B cell (primary cell): ENCODE measurements at regions not wholly inside any gene's neighbourhood (a gene's known extent, or its start where the extent isn't known, plus 50 kb on each side); places are given as distances from the start of the nearest gene placed in this dataset.

ENCODE experiments used
- ATAC-seq: fragments of 200-7000 bp; cut with Tn5 transposase; one replicate; pipeline ENCODE4 v1.10.0; 2021; ENCODE audit warnings: low read depth, mild to moderate bottlenecking, moderate number of reproducible peaks, moderate library complexity
- CTCF ChIA-PET: fragments of 350-600 bp; sonication (Branson Sonifier 250); formaldehyde crosslinking; loops from one replicate; lab custom pipeline; 2021; ENCODE audit warnings: antibody characterized with exemption, inconsistent platforms; lab: Charles Lee
- POLR2A ChIA-PET: fragments of 350-600 bp; sonication (Branson Sonifier 250); formaldehyde crosslinking; loops from one replicate; lab custom pipeline; 2021; ENCODE audit warnings: antibody characterized with exemption; lab: Charles Lee
- DNase-seq: peaks from one replicate; pipeline ENCODE4 v3.0.0; 2013
- H2AFZ ChIP-seq: 2 replicates; pipeline ENCODE4 v1.6.1; 2012; ENCODE audit warnings: mild to moderate bottlenecking, low read depth, low read length; ENCODE audit not compliant: insufficient read depth, poor library complexity, severe bottlenecking
- H3K27ac ChIP-seq, 2 donors: 1 replicate in 1 of 2; 2 replicates in 1 of 2; pipeline ENCODE4 v1.5.1; 2012 to 2013; ENCODE audit warnings: low read length in 2 of 2, mild to moderate bottlenecking in 2 of 2, moderate library complexity in 1 of 2
- H3K27me3 ChIP-seq, 4 experiments: fragments of 200-600 bp in 1 of 4; sonication (generic) in 1 of 4; replicated peaks in 1 of 4; 1 replicate in 2 of 4; 2 replicates in 2 of 4; pipeline versions ENCODE4 v1.6.1 to v1.7.0; 2013 to 2016; ENCODE audit warnings: low read length in 3 of 4, mild to moderate bottlenecking in 2 of 4, mixed read lengths in 1 of 4, moderate library complexity in 1 of 4; ENCODE audit not compliant: insufficient read depth in 4 of 4, control insufficient read depth in 3 of 4; ENCODE audit errors: control extremely low read depth in 1 of 4
- H3K36me3 ChIP-seq, 2 experiments: replicated peaks in 1 of 2; 1 replicate in 1 of 2; 2 replicates in 1 of 2; pipeline versions ENCODE4 v1.6.1 to v1.7.1; 2013; ENCODE audit warnings: low read length in 1 of 2; ENCODE audit not compliant: insufficient read depth in 2 of 2, control insufficient read depth in 1 of 2; ENCODE audit errors: control extremely low read depth in 1 of 2, extremely low read depth in 1 of 2
- H3K4me1 ChIP-seq, 2 donors: fragments of 200-600 bp in 1 of 2; sonication (generic) in 1 of 2; 1 replicate in 1 of 2; 2 replicates in 1 of 2; pipeline versions ENCODE4 v1.5.1 to v1.6.1; 2013 to 2017; ENCODE audit warnings: low read length in 2 of 2; ENCODE audit not compliant: control insufficient read depth in 2 of 2, insufficient read depth in 2 of 2
- H3K4me2 ChIP-seq: replicated peaks from 2 replicates; pipeline ENCODE3; 2012; ENCODE audit warnings: mild to moderate bottlenecking, low read depth, low read length; ENCODE audit not compliant: poor library complexity, severe bottlenecking
- H3K4me3 ChIP-seq, 5 experiments: fragments of 200-600 bp in 1 of 5; sonication (generic) in 1 of 5; 1 replicate in 3 of 5; 2 replicates in 2 of 5; pipeline versions ENCODE4 v1.5.1 to v1.7.0; 2011 to 2016; ENCODE audit warnings: low read length in 4 of 5, mild to moderate bottlenecking in 4 of 5, low read depth in 2 of 5, control low read depth in 1 of 5, moderate library complexity in 1 of 5; ENCODE audit not compliant: insufficient read depth in 1 of 5; ENCODE audit errors: control extremely low read depth in 1 of 5, extremely low read depth in 1 of 5
- H3K79me2 ChIP-seq: fragments of 200-600 bp; sonication (generic); one replicate; pipeline ENCODE4 v1.6.0; 2016; ENCODE audit warnings: low read length; ENCODE audit not compliant: control insufficient read depth, insufficient read depth
- H3K9ac ChIP-seq: fragments of 200-600 bp; sonication (generic); 2 replicates; pipeline ENCODE4 v1.6.1; 2017; ENCODE audit warnings: mild to moderate bottlenecking, low read length, moderate library complexity
- H3K9me3 ChIP-seq, 3 donors: one replicate each; pipeline versions ENCODE4 v1.6.1 to v1.7.1; 2013; ENCODE audit warnings: low read length in 2 of 3; ENCODE audit not compliant: control insufficient read depth in 2 of 3, insufficient read depth in 1 of 3; ENCODE audit errors: control extremely low read depth in 1 of 3
- H4K20me1 ChIP-seq: 2 replicates; pipeline ENCODE4 v1.6.0; 2012; ENCODE audit warnings: mild to moderate bottlenecking, low read length; ENCODE audit not compliant: insufficient read depth, control insufficient read depth, poor library complexity, severe bottlenecking
- H3K27ac Mint-ChIP-seq: one replicate; pipeline ENCODE4 v1.8.0; 2021; ENCODE audit warnings: mixed read lengths
- H3K27me3 Mint-ChIP-seq: one replicate; pipeline ENCODE4 v1.8.0; 2021; ENCODE audit warnings: mixed read lengths
- H3K4me1 Mint-ChIP-seq: one replicate; pipeline ENCODE4 v1.8.0; 2021; ENCODE audit warnings: mixed read lengths
- H3K4me3 Mint-ChIP-seq: one replicate; pipeline ENCODE4 v1.8.0; 2021; ENCODE audit warnings: mixed read lengths
- H3K9me3 Mint-ChIP-seq: one replicate; pipeline ENCODE4 v1.8.0; 2022; ENCODE audit warnings: mixed read lengths; ENCODE audit not compliant: insufficient read depth
- CTCF ChIP-seq: fragments of 200-600 bp; IDR thresholded peaks from one replicate; pipeline ENCODE4 v1.8.0; 2022; ENCODE audit warnings: antibody characterized with exemption, mild to moderate bottlenecking
- EZH2 ChIP-seq: IDR thresholded peaks from 2 replicates; pipeline ENCODE4 v1.6.1; 2012; ENCODE audit warnings: borderline replicate concordance, low read depth, mild to moderate bottlenecking, moderate library complexity, low read length; ENCODE audit not compliant: insufficient read depth, poor library complexity, severe bottlenecking
- WGBS: methylation state at CpG from one replicate; pipeline ENCODE4 v1.1.5; 2013; ENCODE audit warnings: missing lambda C conversion rate; ENCODE audit not compliant: insufficient coverage; 5-methylcytosine and 5-hydroxymethylcytosine counted together
- intact Hi-C: fragments of 100-400 bp; cut with micrococcal nuclease; formaldehyde crosslinking; loops from one replicate; pipeline ENCODE4 v1.10.0; 2022

- POLR2A ChIA-PET: no interaction called here
- Mint-ChIP-seq H3K4me3 (no peak overlapping the region), H3K4me1 (no peaks in the 10 kb centered on the region), H3K9me3 (peaks cover 5% of the 10 kb centered on the region), H3K27me3 (no peaks in the 10 kb centered on the region), H3K27ac (no peak overlapping the region)
- TF ChIP-seq CTCF (no peak), EZH2 (no peak)
- no peaks in the 10 kb centered on the region for H3K4me1 ChIP-seq
- no peaks in the 10 kb centered on the region for H3K79me2 ChIP-seq
- WGBS: 52% methylated on average over 7 of the region's 8 CpGs
- no peak overlapping the region for H3K9ac ChIP-seq
- intact Hi-C loops: no loop called here
- H3K27ac ChIP-seq: no peak overlapping the region
- H3K9me3 ChIP-seq: peaks cover 0 to 15% (median 0%) of the 10 kb centered on the region in 3 donors
- H3K36me3 ChIP-seq: no peaks in the 10 kb centered on the region
- H3K27me3 ChIP-seq: no peaks in the 10 kb centered on the region
- CTCF ChIA-PET: no interaction called here
- H3K4me2 ChIP-seq: no peak overlapping the region
- no peak overlapping the region for H2AFZ ChIP-seq
- H3K4me3 ChIP-seq: no peak overlapping the region
- ATAC-seq: no peak
- no peaks in the 10 kb centered on the region for H4K20me1 ChIP-seq
- DNase-seq: no peak
These were observed 314.1 kb downstream of the TCERG1L start for GRCh38 chr10:130997267-130998045.

GRCh38 chr10:130998046-130998435 lies 313.5 kb downstream of the TCERG1L start:
- Mint-ChIP-seq H3K4me3 (no peak overlapping the region), H3K9me3 (peaks cover 5% of the 10 kb centered on the region), H3K27ac (no peak overlapping the region), H3K4me1 (no peaks in the 10 kb centered on the region), H3K27me3 (no peaks in the 10 kb centered on the region)
- no peak for TF ChIP-seq CTCF
- TF ChIP-seq EZH2: no peak
- H3K27ac ChIP-seq: no peak overlapping the region
- H3K4me2 ChIP-seq: no peak overlapping the region
- no peaks in the 10 kb centered on the region for H3K79me2 ChIP-seq
- no peak overlapping the region for H3K4me3 ChIP-seq
- CTCF ChIA-PET: no interaction called here
- H3K36me3 ChIP-seq: no peaks in the 10 kb centered on the region
- no peaks in the 10 kb centered on the region for H3K27me3 ChIP-seq
- WGBS: 83% methylated on average over 4 of the region's 5 CpGs
- intact Hi-C loops: no loop called here
- H3K4me1 ChIP-seq: no peaks in the 10 kb centered on the region
- ATAC-seq (no peak), DNase-seq (no peak)
- H4K20me1 ChIP-seq: no peaks in the 10 kb centered on the region
- H3K9ac ChIP-seq: no peak overlapping the region
- H2AFZ ChIP-seq: no peak overlapping the region
- peaks cover 0 to 15% (median 0%) of the 10 kb centered on the region in 3 donors for H3K9me3 ChIP-seq
- POLR2A ChIA-PET: no interaction called here
